SW 1271 (cell line): ENCODE measurements at regions not wholly inside any gene's neighbourhood (a gene's known extent, or its start where the extent isn't known, plus 50 kb on each side); places are given as distances from the start of the nearest gene placed in this dataset.
"Not testable (repeated sequence)": the region's sequence is repeated elsewhere in the genome, so short reads cannot be mapped to it uniquely, and the experiment has no call there.

Source experiments
- DNase-seq, 2 experiments: peaks; one replicate each; lab custom pipeline; 2025; lab: John Stamatoyannopoulos, UW

DNA sequence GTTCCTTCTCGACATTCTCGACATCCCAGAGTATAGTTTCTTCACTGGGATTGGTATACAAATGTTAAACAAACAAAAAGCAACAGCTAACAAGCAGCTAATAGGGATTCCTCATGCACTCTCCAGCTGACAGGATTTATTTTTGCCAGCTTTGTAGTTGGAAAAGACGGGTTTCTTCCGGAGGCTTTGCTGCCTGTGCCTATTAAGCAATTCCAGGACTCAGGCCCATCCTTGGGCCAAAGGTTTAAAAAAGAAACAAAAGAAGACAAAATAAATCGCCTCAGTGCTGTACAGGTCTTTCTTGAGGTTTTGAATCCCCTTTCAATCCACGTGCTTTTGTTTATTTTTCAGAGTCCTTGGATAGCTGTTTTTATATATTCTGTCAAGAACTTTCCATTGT is 1414.5 kb upstream of the PCDH9 start:
- no peak for DNase-seq

DNA sequence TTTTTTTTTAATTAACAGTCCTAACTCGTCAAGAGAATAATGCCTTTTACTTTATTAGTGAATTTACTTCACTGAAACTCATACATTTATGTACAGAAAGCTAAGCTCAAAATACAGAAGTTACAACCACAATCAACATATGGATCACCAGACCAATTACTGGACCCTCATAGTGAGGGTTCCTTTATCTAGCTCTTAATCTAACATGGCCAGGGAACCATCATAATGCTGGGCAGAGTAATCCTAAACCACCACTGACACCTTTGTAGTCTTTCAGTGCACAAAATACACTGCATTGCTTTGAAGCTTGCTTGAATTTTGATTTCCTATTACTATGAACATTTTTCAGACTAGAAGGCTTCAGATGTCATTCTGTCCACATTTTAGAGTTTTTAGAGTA is 1406.6 kb upstream of the PCDH9 start:
- DNase-seq: no peak

DNA sequence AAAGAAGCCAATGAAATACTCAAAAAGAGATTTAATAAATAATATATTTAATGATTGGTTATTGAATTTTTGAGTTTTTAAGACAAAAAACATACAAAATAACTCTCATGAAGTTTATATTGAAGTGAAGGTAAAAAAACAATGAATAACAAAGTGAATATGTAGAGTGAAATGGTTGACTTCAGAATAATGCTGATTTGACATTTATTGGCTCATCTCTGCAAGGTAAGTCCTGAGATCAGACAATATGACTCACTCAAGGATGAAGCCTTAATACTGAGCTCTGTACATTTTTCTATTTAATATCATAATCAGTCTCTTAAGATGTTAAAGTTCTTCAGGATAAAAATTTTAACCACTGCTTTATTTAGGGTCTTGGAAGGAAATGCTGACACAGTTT is 1398.9 kb upstream of the PCDH9 start:
- no peak for DNase-seq

DNA sequence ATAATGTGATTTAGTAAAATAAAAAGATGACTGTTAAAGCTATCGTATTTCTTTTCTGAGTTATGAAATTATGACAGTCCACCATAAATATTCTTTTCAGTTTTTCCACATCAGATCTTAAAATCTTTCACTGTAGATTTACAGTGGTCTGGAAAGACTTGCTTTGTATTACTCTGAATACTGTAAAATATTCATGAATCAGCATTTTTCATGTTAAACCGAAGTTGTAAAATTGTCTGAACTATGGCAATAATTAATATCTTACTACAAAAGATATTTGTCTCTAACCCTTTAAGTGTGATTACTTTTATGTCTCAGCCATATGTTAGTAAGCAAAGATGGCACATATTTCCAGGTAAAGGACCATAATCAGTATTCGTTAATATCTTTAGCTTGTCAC is 1397.2 kb upstream of the PCDH9 start:
- no peak for DNase-seq

DNA sequence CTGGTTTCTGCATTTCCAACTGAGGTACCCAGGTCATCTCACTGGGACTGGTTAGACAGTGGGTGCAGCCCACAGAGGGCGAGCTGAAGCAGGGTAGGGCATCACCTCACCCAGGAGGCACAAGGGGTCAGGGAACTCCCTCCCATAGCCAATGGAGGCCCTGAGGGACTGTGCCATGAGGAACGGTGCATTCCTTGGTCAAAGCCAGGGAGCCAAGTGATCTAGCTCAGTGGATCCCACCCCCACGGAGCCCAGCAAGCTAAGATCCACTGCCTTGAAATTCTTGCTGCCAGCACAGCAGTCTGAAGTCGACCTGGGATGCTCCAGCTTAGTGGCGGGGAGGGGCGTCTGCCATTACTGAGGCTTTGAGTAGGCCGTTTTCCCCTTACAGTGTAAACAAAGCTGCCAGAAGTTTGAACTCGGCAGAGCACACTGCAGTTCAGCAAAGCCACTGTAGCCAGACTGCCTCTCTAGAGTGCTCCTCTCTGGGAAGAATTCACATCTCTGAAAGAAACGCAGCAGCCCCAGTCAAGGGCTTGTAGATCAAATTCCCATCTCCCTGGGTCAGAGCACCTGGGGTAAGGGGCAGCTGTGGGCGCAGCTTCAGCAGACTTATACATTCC is 1386.6 kb upstream of the PCDH9 start:
- no peak for DNase-seq

GRCh38 chr13:68609661-68610060 is 1379.5 kb upstream of the PCDH9 start:
- DNase-seq: no peak

DNA sequence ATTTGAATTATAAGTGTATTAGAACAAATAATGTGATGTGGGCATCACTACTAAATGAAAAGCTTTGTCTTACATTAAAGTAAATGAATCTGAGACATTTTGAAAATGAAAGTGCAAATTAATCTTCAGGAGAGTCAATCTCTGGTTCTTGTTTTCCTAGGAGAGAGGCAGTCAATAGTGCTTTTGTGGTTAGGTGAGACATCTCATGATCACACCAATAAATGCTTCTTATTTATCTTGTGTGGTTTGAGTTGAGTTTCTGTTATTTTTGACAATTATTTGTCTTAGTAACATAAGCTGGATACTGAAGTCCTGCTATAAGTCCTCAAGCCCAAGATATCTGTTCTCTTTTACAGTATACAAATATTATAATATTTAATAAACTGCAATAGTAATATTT is 1378.0 kb upstream of the PCDH9 start:
- no peak for DNase-seq

DNA sequence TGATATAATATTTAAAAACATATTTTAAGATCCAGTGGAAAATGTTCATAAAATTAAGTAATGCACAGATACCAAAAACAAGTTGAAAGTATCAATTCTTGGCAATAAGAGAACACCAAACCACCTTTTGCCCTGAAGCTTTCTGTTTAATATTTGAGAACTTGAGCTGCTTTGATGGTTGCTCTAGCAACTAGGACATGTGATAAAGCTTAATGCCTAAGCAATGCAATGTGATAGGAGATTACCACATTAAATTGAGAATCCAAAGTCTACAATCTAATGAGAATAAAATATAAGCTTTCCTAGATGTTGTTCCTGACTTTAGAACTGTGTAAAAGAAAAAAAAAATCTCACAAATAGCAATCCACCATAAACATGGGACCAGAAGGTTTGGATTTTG is 1367.5 kb upstream of the PCDH9 start:
- DNase-seq: no peak

DNA sequence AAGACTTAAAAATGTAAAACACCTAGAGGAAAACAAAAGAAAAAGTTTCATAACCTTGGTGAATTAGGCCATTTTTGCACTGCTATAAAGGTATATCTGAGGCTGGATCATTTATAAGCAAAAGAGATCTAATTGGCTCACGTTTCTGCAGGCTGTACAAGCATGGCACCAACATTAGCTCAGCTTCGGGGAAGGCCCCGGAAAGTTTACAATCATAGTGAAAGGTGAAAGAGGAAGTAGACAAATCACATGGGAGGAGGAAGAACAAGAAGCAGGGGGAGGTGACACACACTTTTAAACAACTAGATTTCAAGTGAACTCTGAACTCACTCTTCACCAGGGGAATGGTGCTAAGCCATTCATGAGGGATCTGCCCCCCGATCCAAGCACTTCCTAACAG is 1358.5 kb upstream of the PCDH9 start:
- no peak for DNase-seq

DNA sequence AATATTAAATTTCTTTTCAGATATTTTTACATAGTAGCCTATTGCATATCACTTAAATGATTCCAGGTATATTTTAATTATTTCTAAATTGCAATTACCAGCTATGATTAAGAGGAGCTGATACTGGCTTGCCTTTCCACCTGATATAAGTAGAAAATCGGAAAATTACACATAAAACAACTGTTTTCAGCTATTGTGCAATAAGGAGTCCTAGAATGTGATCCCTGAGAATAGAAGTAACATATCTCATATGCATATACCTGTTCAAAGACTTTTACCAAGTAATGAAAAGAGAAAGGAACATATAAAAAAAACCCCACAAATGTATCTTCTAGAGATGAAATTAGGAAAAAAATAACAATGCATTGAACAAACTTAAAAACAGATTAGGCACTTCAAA is 1354.6 kb upstream of the PCDH9 start:
- no peak for DNase-seq

- no peak for DNase-seq
Observed at GRCh38 chr13:68574053-68574452, 1343.9 kb upstream of the PCDH9 start.

- no peak for DNase-seq
Observed at GRCh38 chr13:68551701-68552522, 1321.8 kb upstream of the PCDH9 start.

DNA sequence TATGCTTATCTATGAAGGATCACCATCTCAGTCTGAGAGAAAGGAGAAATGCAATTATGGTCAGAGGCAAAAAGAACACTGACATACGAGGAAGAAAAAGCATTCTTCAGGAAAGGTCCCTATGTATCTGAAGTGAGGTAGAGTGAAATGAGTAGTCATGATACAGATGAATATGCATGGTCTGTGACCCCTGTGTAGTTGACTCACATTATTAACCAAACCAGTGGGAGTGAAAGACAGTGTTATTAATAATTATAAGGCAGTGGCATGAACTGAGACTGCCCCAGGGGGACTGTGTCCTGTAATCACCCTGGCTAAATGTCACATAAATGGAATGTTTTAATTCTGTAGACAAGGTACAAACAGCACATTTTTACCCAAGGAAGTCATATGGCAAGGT is 1320.2 kb upstream of the PCDH9 start:
- DNase-seq: no peak

DNA sequence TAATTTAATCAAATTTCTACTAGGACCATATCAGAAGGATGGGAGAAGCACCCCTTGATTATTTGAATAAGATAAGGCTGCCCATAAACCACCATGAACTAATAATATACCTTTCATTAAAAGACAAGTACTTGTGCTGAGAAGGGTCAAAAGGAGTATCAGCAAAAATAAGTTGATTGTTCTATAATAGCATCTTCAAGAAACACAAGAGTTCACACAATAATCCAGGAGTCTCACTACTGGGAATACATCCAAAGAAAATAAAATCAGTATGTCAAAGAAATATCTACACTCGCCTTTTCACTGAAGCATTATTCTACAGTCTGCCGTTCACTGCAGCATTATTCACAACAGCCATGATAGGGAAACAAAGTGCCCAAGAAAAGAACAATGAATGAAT is 1310.1 kb upstream of the PCDH9 start:
- DNase-seq: no peak

- DNase-seq: no peak
Observed at GRCh38 chr13:68535329-68535728, 1305.2 kb upstream of the PCDH9 start.

DNA sequence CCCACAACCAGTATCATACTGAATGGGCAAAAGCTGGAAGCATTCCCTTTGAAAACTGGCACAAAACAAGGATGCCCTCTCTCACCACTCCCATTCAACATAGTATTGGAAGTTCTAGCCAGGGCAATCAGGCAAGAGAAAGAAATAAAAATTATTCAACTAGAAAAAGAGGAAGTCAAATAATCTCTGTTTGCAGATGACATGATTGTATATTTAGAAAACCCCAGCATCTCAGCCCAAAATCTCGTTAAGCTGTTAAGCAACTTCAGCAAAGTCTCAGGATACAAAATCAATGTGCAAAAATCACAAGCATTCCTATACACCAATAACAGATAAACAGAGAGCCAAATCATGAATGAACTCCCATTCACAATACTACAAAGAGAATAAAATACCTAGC is 1297.0 kb upstream of the PCDH9 start:
- DNase-seq: not testable (repeated sequence)

- no peak for DNase-seq
Observed at GRCh38 chr13:68523838-68524424, 1293.8 kb upstream of the PCDH9 start.

GRCh38 chr13:68522184-68522583 is 1292.0 kb upstream of the PCDH9 start:
- no peak for DNase-seq

DNA sequence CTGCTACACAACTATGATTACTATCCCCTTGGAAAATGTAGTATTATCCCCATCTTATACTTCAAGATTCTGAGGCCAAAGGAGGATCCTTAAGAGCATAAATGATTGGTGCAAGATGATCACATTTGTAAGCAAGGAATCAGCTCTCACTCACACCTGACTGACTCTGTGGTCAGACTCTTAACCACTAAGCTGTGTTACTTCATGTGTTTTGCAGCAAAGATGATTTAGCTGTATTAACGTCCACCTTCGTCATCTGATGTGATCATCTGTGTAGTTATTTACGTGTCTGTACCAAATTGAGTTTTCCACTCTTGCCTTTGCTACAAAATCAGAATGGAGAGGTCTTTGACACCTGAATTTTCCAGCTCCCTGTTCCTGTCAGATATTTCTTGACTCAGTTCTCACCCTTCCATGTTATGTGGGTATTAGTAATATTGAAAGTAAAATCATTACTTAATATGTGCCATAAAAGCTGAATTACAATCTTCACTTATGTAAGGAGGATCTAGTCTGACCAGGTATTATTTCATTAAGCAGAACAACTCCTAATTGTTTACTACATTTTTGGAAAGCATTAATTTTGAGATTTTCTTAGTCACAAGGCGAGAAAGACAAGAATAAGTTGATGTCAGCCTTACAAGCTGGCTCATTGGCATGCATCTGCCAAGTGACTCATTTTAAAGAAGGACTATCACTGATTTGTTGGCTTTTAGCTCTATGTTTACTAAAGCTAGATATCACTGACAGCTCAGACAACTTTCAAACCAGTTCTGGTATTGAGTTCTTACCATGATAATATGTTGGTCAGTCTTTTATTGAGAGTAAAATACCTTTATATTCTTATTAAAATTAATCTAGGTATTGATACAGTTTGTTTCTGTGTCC is 1279.8 kb upstream of the PCDH9 start:
- no peak for DNase-seq

- no peak for DNase-seq
Observed at GRCh38 chr13:68506888-68507551, 1276.9 kb upstream of the PCDH9 start.

DNA sequence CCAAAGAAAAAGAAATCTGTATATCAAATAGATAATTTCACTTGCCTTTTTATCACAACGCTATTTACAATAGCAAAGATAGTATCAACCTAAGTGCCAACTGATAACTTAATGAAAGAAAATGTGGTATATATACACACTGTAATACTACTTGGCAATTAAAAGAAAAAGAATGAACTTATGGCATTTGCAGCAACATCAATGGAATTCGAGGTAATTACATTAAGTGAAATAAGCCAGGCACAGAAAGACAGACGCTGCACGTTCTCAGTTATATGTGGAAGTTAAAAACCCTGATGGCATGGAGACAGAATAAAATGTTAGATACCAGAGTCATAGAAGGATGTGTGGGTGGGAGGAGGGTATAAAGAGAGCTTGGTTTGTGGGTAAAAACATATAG is 1260.5 kb upstream of the PCDH9 start:
- no peak for DNase-seq

- DNase-seq: no peak
Observed at GRCh38 chr13:68481130-68481529, 1251.0 kb upstream of the PCDH9 start.
